PFSK-1 (cell line): ENCODE measurements at regions not wholly inside any gene's neighbourhood (a gene's known extent, or its start where the extent isn't known, plus 50 kb on each side); places are given as distances from the start of the nearest gene placed in this dataset.

Experiments used
- POLR2AphosphoS5 ChIP-seq: IDR thresholded peaks from 2 replicates; pipeline ENCODE4 v1.6.1; 2012; ENCODE audit warnings: low read depth, mild to moderate bottlenecking, control low read depth, low read length, moderate library complexity
- REST ChIP-seq, 2 experiments: IDR thresholded peaks; 2 replicates each; pipeline versions ENCODE4 v1.6.1 to v1.8.0; 2011 to 2012; ENCODE audit warnings: low read depth in 2 of 2, low read length in 2 of 2, control low read depth in 1 of 2, inconsistent platforms in 1 of 2, mild to moderate bottlenecking in 1 of 2, moderate library complexity in 1 of 2; ENCODE audit not compliant: insufficient read depth in 1 of 2
- SIN3A ChIP-seq: IDR thresholded peaks from 2 replicates; pipeline ENCODE4 v1.6.1; 2012; ENCODE audit warnings: mild to moderate bottlenecking, low read length, moderate library complexity, borderline replicate concordance; ENCODE audit not compliant: insufficient read depth
- TAF1 ChIP-seq: IDR thresholded peaks from 2 replicates; pipeline ENCODE4 v1.6.1; 2012; ENCODE audit warnings: low read length, control low read depth, borderline replicate concordance; ENCODE audit not compliant: insufficient read depth

GRCh38 chr2:146451972-146452371 is 1392.9 kb upstream of the ACVR2A start:
- TF ChIP-seq TAF1 (no peak), SIN3A (no peak), POLR2AphosphoS5 (no peak), REST (IDR thresholded peaks at IDR 0.05; ENCODE audit: insufficient read depth in 1 of 2, low read depth in 2 of 2, low read length in 2 of 2) (no peak)
